WTC11 (cell line): ENCODE measurements at regions not wholly inside any gene's neighbourhood (a gene's known extent, or its start where the extent isn't known, plus 50 kb on each side); places are given as distances from the start of the nearest gene placed in this dataset.

Experiments used
- ATF2 ChIP-seq: sonication (generic); formaldehyde crosslinking; IDR thresholded peaks from 2 replicates; pipeline ENCODE4 v1.8.1; 2022; ENCODE audit warnings: low read depth, missing genetic modification reagents, borderline replicate concordance
- CTCF ChIP-seq: fragments of 200-600 bp; IDR thresholded peaks from 2 replicates; pipeline ENCODE4 v1.8.0; 2022; ENCODE audit warnings: antibody characterized with exemption
- E2F5 ChIP-seq: sonication (generic); formaldehyde crosslinking; IDR thresholded peaks from 2 replicates; pipeline ENCODE4 v1.8.1; 2022; ENCODE audit warnings: mild to moderate bottlenecking, moderate library complexity, missing genetic modification reagents
- ESRRA ChIP-seq: sonication (generic); formaldehyde crosslinking; IDR thresholded peaks from 2 replicates; pipeline ENCODE4 v1.8.1; 2022; ENCODE audit warnings: mild to moderate bottlenecking, missing genetic modification reagents, borderline replicate concordance
- IRF1 ChIP-seq: sonication (generic); formaldehyde crosslinking; IDR thresholded peaks from 2 replicates; pipeline ENCODE4 v1.8.0; 2023; ENCODE audit warnings: missing genetic modification reagents
- IRF2 ChIP-seq: sonication (generic); formaldehyde crosslinking; IDR thresholded peaks from 2 replicates; pipeline ENCODE4 v1.8.0; 2022; ENCODE audit warnings: low read depth, missing genetic modification reagents, borderline replicate concordance
- TP53 ChIP-seq: sonication (generic); formaldehyde crosslinking; IDR thresholded peaks from 2 replicates; pipeline ENCODE4 v1.8.1; 2023; ENCODE audit warnings: mild to moderate bottlenecking, missing genetic modification reagents
- USF2 ChIP-seq: sonication (generic); formaldehyde crosslinking; IDR thresholded peaks from 2 replicates; pipeline ENCODE4 v1.8.1; 2023; ENCODE audit warnings: mild to moderate bottlenecking, missing genetic modification reagents, moderate library complexity
- ZNF423 ChIP-seq: fragments of 250-450 bp; sonication (Bioruptor Pico); IDR thresholded peaks from 2 replicates; pipeline ENCODE4 v2.1.2; 2022; ENCODE audit warnings: mild to moderate bottlenecking, moderate library complexity

- TF ChIP-seq ATF2 (CRISPR knock-in tag), result no peak
- TF ChIP-seq CTCF, result no peak
- no peak for TF ChIP-seq IRF2 (CRISPR knock-in tag)
- TF ChIP-seq USF2 (CRISPR knock-in tag), result no peak
- TF ChIP-seq ZNF423 (CRISPR knock-in tag), result no peak
- TF ChIP-seq ESRRA (CRISPR knock-in tag), result no peak
- no peak for TF ChIP-seq IRF1 (CRISPR knock-in tag)
- no peak for TF ChIP-seq TP53
- TF ChIP-seq E2F5, result no peak
Measured at GRCh38 chr10:117830787-117831212, 215.9 kb downstream of the RAB11FIP2 start.
